ENCODE measurements at regions not wholly inside any gene's neighbourhood (a gene's known extent, or its start where the extent isn't known, plus 50 kb on each side); places are given as distances from the start of the nearest gene placed in this dataset.

- intact Hi-C loops (cut with DNase I, micrococcal nuclease) = no loop called here
- no peak for DNase-seq
- ATAC-seq = no peak
These were observed 143.9 kb upstream of the GYPC start for GRCh38 chr2:126512026-126512425.

GRCh38 chr2:126513033-126513432 lies 142.9 kb upstream of the GYPC start:
- intact Hi-C loops (cut with DNase I, micrococcal nuclease) = no loop called here
- ATAC-seq (no peak), DNase-seq (no peak)

GRCh38 chr2:126515471-126515870 lies 140.5 kb upstream of the GYPC start:
- DNase-seq (no peak), ATAC-seq (no peak)
- intact Hi-C loops (cut with DNase I, micrococcal nuclease) = no loop called here

GRCh38 chr2:126518196-126518595 lies 137.8 kb upstream of the GYPC start:
- ATAC-seq = no peak
- intact Hi-C loops (cut with DNase I, micrococcal nuclease) = no loop called here
- DNase-seq = no peak

DNA sequence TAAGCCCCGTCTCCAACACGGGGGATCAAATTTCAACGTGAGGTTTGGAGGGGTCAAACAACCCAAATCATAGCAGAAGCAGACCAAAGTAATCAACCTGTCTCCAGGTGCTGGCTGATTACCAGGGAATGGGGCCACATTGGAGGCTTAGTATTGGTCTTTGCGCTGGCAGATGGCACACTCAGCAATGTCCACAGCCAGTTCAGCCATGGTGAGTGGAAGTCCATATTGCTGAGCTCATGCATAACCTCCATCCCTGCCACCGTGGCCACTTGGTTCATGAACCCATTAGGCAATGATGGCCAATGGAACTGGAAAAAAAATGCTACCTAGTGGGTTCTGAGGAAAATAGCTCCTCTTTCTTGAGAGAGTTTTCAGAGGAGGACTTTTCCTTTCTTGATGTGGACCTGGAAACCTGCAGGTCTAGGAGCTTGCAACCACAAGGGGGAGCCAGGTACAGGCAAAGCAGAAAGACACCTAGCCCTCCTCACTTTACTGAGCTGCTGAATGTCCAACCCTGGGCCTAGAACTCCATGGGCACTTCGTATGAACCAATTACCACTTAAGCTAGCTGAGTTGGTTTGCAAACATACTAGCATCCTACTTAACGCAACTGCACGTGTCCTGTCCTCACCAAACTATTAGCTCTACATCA lies 128.0 kb upstream of the GYPC start:
- intact Hi-C loops (cut with DNase I, micrococcal nuclease) = loop anchor here in 1 of 2 donors (10.0 kb wide), 1 partner anchor 247 kb away; no protein-coding TSS in a partner anchor

GRCh38 chr2:126531029-126531428 lies 124.9 kb upstream of the GYPC start:
- DNase-seq = no peak
- intact Hi-C loops (cut with DNase I, micrococcal nuclease) = no loop called here
- no peak for ATAC-seq

More for the DNA sequence above, 128.0 kb upstream of the GYPC start:
- DNase-seq (peak; percentile 40 to 78), ATAC-seq (peak; percentile 58)

GRCh38 chr2:126534478-126534877 lies 121.5 kb upstream of the GYPC start:
- intact Hi-C loops (cut with DNase I, micrococcal nuclease) = no loop called here
- DNase-seq (no peak), ATAC-seq (no peak)

- intact Hi-C loops (cut with DNase I, micrococcal nuclease) = no loop called here
- no peak for DNase-seq
- no peak for ATAC-seq
These were observed 120.5 kb upstream of the GYPC start for GRCh38 chr2:126535408-126535807.

DNA sequence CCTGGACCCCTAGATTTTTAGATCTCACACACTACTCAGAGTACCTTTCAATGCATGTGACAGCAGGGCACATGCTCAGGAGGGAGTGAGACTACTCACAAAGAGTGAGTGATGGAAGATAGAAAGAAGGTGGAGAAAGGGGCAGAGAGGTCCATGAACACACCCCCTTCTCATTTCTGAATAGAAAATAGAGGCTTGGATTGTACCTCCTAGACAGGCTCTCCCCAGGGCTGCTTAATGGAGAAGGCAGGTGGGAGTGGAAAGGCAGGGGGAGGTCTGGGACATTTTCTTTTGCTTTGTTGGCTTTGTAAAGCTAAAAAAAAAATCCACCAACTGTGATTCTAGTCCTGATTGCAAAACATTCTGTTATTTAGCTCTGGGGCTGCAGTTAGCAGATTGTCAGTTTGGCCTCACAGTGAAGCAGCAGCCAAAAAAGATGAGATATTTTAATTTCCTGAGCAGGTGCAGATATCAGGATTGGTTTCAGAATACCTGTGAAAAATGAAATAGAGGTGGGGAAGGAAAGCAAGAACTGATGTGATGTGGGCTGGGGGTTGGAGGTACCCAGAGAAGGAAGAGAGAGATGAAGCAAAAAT lies 119.3 kb upstream of the GYPC start:
- DNase-seq = no peak
- intact Hi-C loops (cut with DNase I, micrococcal nuclease) = no loop called here
- ATAC-seq = no peak

DNA sequence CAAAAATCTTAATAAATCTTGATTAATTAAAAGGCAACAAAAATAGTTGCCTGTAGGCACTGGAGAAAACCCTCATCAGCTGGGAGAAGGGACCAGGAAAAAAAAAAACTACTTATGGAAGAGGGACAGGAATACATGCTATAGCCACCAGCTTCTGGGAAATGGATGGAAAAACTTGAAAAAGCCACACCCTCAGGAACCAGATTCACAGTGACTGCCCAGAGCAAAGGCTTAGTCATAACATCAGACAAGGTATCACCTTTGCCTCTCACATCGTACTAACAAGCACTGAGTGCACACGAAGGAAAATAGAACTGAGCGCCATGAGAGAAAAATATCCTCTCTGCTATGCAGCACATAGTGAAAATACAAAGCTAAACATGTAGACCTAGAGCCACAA lies 116.9 kb upstream of the GYPC start:
- intact Hi-C loops (cut with DNase I, micrococcal nuclease) = no loop called here
- DNase-seq (no peak), ATAC-seq (no peak)

GRCh38 chr2:126542247-126542646 lies 113.7 kb upstream of the GYPC start:
- intact Hi-C loops (cut with DNase I, micrococcal nuclease) = no loop called here
- ATAC-seq (no peak), DNase-seq (no peak)

DNA sequence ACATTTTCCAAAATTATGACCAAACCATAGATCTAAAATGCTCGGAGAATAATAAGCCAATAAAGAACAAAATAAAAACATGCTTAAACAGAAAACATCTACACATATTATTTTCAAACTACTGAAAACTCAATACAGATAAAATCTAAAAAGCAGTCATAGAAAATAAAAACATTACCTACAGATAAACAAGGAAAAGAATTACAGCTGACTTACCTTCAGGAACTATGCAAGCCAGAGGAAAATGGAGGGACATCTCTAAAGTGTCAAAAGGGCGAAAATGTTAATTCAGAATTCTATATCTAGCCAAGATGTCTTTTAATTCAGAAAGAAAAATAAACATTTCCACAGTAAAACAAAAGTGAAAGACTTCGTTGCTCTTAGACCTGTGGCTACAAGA lies 112.9 kb upstream of the GYPC start:
- ATAC-seq (no peak), DNase-seq (no peak)
- intact Hi-C loops (cut with DNase I, micrococcal nuclease) = no loop called here

- ATAC-seq (no peak), DNase-seq (no peak)
- intact Hi-C loops (cut with DNase I, micrococcal nuclease) = no loop called here
These were observed 97.9 kb upstream of the GYPC start for GRCh38 chr2:126558029-126558428.

- ATAC-seq (no peak), DNase-seq (no peak)
- intact Hi-C loops (cut with DNase I, micrococcal nuclease) = no loop called here
These were observed 87.2 kb upstream of the GYPC start for GRCh38 chr2:126568734-126569133.

DNA sequence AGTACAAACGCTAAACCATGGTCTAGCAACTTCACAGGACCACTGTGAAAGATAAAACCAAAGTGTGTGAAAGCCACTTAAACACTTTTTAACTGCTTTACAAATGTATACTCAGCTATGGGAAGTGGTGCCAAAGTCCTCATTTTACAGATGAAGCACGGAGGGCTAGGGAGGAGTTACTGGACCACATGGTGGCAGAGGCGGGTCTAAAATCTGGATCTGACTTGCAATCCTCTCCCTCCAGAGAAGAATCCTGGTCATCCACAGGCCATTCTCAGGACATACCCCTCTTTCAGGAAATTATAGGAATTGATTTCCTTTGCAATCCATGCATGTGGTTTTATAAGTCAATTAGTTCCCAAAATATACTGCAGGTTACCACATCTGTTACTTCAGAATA lies 84.6 kb upstream of the GYPC start:
- DNase-seq = no peak
- intact Hi-C loops (cut with DNase I, micrococcal nuclease) = no loop called here
- no peak for ATAC-seq

DNA sequence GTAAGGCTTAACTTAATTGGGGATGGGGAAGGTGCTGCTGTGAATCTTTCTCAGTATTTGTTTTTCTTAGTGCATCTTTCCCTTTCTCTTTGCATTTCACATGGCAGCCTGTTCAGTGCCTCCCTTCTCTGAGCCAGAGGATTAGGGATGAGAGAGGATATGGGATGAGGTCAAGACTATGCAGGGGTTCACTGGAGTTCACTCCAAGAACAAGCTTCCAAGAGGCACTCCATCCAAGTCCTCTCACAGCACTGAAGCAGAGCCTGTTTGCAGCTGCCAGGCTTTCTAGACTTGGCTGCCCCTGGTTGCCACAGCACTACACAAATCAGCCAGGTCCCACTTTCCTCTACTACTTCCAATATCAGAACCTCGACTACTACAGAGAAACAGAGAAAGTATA lies 80.3 kb upstream of the GYPC start:
- DNase-seq = no peak
- no peak for ATAC-seq
- intact Hi-C loops (cut with DNase I, micrococcal nuclease) = no loop called here

- intact Hi-C loops (cut with DNase I, micrococcal nuclease) = no loop called here
- no peak for DNase-seq
- ATAC-seq = no peak
These were observed 76.1 kb upstream of the GYPC start for GRCh38 chr2:126579868-126580267.

GRCh38 chr2:126586317-126586716 lies 69.6 kb upstream of the GYPC start:
- no peak for DNase-seq
- ATAC-seq = no peak
- intact Hi-C loops (cut with DNase I, micrococcal nuclease) = no loop called here

DNA sequence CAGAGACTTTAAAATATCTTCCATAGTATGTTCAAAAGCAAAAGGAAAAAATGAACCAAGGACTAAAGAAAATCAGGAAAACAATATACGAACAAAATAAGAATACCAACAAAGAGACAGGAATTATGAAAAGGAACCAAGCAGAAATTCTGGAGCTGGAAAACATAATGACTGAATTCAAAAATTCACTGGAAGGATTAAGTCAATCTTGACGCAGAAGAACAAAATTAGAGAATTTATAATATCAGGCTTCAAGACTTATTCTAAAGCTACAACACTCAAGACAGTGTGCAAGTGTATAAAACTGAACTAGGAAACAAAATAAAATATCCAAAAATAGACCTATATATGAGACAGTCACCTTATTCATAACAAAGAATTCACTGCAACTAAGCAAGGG lies 56.9 kb upstream of the GYPC start:
- ATAC-seq (no peak), DNase-seq (no peak)
- intact Hi-C loops (cut with DNase I, micrococcal nuclease) = no loop called here

DNA sequence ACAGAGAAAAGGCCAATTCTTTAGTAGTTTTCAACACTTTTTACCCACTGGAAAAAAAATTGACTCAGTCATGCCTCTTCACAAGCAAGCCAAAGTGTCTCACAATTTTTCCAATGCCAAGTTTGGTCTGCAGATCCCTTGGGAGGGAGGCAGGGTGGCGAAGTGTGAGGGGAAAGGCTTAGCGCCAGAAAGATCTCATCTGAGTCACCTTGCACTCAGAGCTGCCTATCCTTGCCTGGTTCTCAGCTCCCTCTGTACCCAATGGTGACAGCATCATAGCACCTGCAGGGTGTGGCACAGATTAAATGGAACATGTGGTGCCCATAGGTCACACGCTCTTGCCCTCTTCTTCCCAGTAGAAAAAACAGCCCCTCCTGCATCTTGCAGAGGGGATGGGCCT lies 55.2 kb upstream of the GYPC start:
- intact Hi-C loops (cut with DNase I, micrococcal nuclease) = no loop called here
- ATAC-seq (no peak), DNase-seq (no peak)

DNA sequence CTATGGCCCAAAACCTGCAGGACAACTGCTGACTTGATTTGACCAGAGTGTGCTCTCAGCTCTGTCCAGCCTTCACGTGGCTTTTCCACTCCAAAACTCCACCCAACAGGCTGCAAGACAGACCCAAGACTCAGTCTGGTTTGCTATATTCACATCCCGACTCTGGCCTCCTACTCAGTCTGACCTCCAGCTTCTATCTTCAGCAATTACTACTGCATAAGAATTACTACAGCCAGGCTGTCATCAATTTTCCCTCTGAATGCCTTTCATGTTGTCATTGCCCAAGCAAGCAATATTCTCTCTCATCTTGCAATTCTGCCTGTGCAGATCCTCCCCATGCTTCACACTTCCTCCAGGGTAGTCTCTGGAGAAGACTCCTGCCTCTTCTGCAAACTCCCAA lies 53.6 kb upstream of the GYPC start:
- intact Hi-C loops (cut with DNase I, micrococcal nuclease) = no loop called here
- ATAC-seq (no peak), DNase-seq (no peak)
